HFF-Myc (cell line): ENCODE measurements at regions not wholly inside any gene's neighbourhood (a gene's known extent, or its start where the extent isn't known, plus 50 kb on each side); places are given as distances from the start of the nearest gene placed in this dataset.

Experiments
- DNase-seq: peaks from one replicate; pipeline ENCODE4 v3.0.0-alpha.2; 2011; ENCODE audit warnings: low read depth; ENCODE audit errors: extremely low read depth
- H3K4me3 ChIP-seq: replicated peaks from 2 replicates; pipeline ENCODE4 v1.5.1; 2011; ENCODE audit warnings: low read depth, mild to moderate bottlenecking, control low read depth, low read length
- CTCF ChIP-seq: IDR thresholded peaks from 2 replicates; pipeline ENCODE4 v1.5.1; 2012; ENCODE audit warnings: mild to moderate bottlenecking, low read depth, low read length, control low read depth; ENCODE audit errors: missing control alignments

GRCh38 chr2:149783284-149783683, 195.7 kb upstream of the MMADHC start:
- no peak overlapping the region for H3K4me3 ChIP-seq
- TF ChIP-seq CTCF = no peak
- no peak for DNase-seq

DNA sequence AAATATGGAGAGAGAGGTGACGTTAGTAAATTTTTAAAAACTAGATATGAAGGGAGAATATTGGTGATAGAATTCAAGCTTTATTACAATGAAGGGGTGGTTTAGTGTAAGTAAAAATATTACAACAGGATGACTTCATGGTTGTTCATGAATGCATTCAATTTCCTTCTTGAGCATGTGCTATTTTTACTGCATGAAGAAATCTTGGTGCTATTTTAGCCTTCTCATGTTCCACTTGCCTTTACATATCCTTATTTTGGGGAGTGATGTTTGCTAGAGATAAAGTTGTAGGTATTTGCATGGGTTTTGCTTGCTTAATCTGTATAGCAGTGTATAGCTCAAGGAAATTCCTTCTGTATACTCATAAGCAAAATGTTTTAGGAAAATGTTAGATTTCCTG, 195.0 kb upstream of the MMADHC start:
- no peak overlapping the region for H3K4me3 ChIP-seq
- TF ChIP-seq CTCF = no peak
- no peak for DNase-seq

DNA sequence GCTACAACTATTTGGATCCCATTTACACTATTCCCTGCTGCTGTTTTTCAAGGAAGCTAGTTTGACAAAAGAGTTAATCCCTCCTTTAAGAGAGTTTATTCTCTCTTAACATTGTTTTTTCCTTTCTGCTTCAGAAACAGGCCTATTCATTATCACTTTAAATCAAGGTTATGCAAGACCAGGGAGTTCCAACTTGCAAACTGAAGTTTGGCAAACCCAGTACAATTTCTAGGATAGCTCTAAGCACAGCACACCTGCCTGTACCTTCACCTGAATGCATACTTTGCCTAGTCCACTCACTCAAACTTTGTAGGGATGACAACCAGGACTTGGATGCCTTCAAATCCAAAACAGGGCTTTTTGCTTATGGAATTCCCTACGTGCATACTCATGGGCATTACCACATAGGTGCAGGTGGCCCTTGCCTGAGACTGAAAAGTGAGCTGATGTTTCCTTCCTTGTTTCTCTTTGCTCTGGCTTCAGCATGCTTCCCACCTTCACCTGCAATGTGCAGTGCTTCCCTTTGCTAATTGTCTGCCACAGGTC, 193.8 kb upstream of the MMADHC start:
- no peak for DNase-seq
- no peak overlapping the region for H3K4me3 ChIP-seq
- no peak for TF ChIP-seq CTCF

GRCh38 chr2:149773006-149773405, 185.4 kb upstream of the MMADHC start:
- TF ChIP-seq CTCF = no peak
- no peak for DNase-seq
- H3K4me3 ChIP-seq = no peak overlapping the region

- no peak for TF ChIP-seq CTCF
- DNase-seq = no peak
- no peak overlapping the region for H3K4me3 ChIP-seq
Measured at GRCh38 chr2:149768320-149768799, 180.8 kb upstream of the MMADHC start.

GRCh38 chr2:149767516-149767974, 180.0 kb upstream of the MMADHC start:
- DNase-seq = no peak
- TF ChIP-seq CTCF = no peak
- no peak overlapping the region for H3K4me3 ChIP-seq

GRCh38 chr2:149766339-149766738, 178.8 kb upstream of the MMADHC start:
- no peak for TF ChIP-seq CTCF
- no peak for DNase-seq
- no peak overlapping the region for H3K4me3 ChIP-seq
